Right lobe of liver (tissue), 6 donors: ENCODE measurements at regions not wholly inside any gene's neighbourhood (a gene's known extent, or its start where the extent isn't known, plus 50 kb on each side); places are given as distances from the start of the nearest gene placed in this dataset.
"Not testable (repeated sequence)": the region's sequence is repeated elsewhere in the genome, so short reads cannot be mapped to it uniquely, and the experiment has no call there.

Experiments used
- ATAC-seq, 4 donors: fragments of 200-7000 bp; cut with Tn5 transposase; one replicate each; pipeline ENCODE4 v1.9.1; 2020; ENCODE audit warnings: mild to moderate bottlenecking in 4 of 4, moderate library complexity in 4 of 4
- DNase-seq, 3 donors: peaks; one replicate each; pipeline ENCODE4 v3.0.0-alpha.2; 2020
- H3K27ac ChIP-seq, 3 donors: fragments of 200-600 bp; one replicate each; pipeline ENCODE4 v1.8.0; 2022
- H3K27me3 ChIP-seq, 2 donors: fragments of 200-600 bp; one replicate each; pipeline ENCODE4 v1.8.0; 2022
- H3K36me3 ChIP-seq, 4 donors: fragments of 200-600 bp; sonication (generic) in 1 of 4; one replicate each; pipeline versions ENCODE4 v1.5.1 to v1.8.0; 2017 to 2022; ENCODE audit warnings: control low read depth in 1 of 4
- H3K4me1 ChIP-seq, 4 donors: fragments of 200-600 bp; sonication (generic) in 1 of 4; one replicate each; pipeline versions ENCODE4 v1.5.1 to v1.8.0; 2017 to 2022; ENCODE audit warnings: control low read depth in 1 of 4
- H3K4me3 ChIP-seq, 3 donors: fragments of 200-600 bp; one replicate each; pipeline ENCODE4 v1.8.0; 2022
- H3K9me3 ChIP-seq, 4 donors: fragments of 200-600 bp; sonication (generic) in 1 of 4; one replicate each; pipeline versions ENCODE4 v1.5.1 to v1.8.0; 2017 to 2022; ENCODE audit warnings: control low read depth in 1 of 4
- POLR2A ChIP-seq: fragments of 450-650 bp; IDR thresholded peaks from one replicate; pipeline ENCODE4 v1.6.1; 2017; ENCODE audit warnings: antibody characterized with exemption, mild to moderate bottlenecking
- WGBS: methylation state at CpG from one replicate; pipeline ENCODE4 v1.1.6; 2018; ENCODE audit warnings: low coverage, low lambda C conversion rate; ENCODE audit not compliant: insufficient coverage; ENCODE audit errors: missing lambda C conversion rate; 5-methylcytosine and 5-hydroxymethylcytosine counted together
- intact Hi-C, 2 donors: fragments of 100-400 bp; cut with DNase I; formaldehyde crosslinking; loops; one replicate each; pipeline versions ENCODE4 v1.11.2 to v1.14.1; 2022
- donor health status: DM: no; HTN: yes; CAD: no.
- donor health status: DM: no; HTN: no; CAD: no.
- donor health status: DM: no; HTN: no; CAD: no.
- donor health status: DM: no; HTN: yes; CAD: no.
- donor health status: DM: no; HTN: yes; CAD: no.

- H3K4me1 ChIP-seq, intact Hi-C loops, H3K36me3 ChIP-seq, H3K4me3 ChIP-seq, H3K9me3 ChIP-seq, H3K27me3 ChIP-seq, DNase-seq, H3K27ac ChIP-seq, ATAC-seq: not testable (repeated sequence)
- no CpG with 5 or more reads among the region's 4 CpGs for WGBS
Observed at GRCh38 chrX:3896755-3897154, 183.3 kb upstream of the PRKX start.

GRCh38 chrX:3882553-3882920 is 169.1 kb upstream of the PRKX start:
- H3K36me3 ChIP-seq, H3K4me3 ChIP-seq, H3K27ac ChIP-seq, DNase-seq, H3K9me3 ChIP-seq, ATAC-seq, H3K27me3 ChIP-seq, intact Hi-C loops, H3K4me1 ChIP-seq: not testable (repeated sequence)
- 33% methylated on average over 1 of the region's 5 CpGs for WGBS

GRCh38 chrX:3881898-3882552 is 168.6 kb upstream of the PRKX start:
- H3K4me3 ChIP-seq, H3K27ac ChIP-seq, H3K4me1 ChIP-seq, intact Hi-C loops, H3K27me3 ChIP-seq, H3K9me3 ChIP-seq, H3K36me3 ChIP-seq, DNase-seq: not testable (repeated sequence)
- WGBS = no CpG with 5 or more reads among the region's 91 CpGs
- peak; percentile 97 to 99 (median 98) for ATAC-seq

GRCh38 chrX:3881255-3881895 is 167.9 kb upstream of the PRKX start:
- H3K27ac ChIP-seq, intact Hi-C loops, H3K36me3 ChIP-seq, H3K4me3 ChIP-seq, H3K9me3 ChIP-seq, H3K27me3 ChIP-seq, H3K4me1 ChIP-seq, DNase-seq: not testable (repeated sequence)
- ATAC-seq = peak; percentile 35 to 67 (median 59)
- no CpG with 5 or more reads among the region's 63 CpGs for WGBS

GRCh38 chrX:3876393-3876792 is 162.9 kb upstream of the PRKX start:
- H3K4me1 ChIP-seq, H3K9me3 ChIP-seq, H3K4me3 ChIP-seq, H3K36me3 ChIP-seq, H3K27ac ChIP-seq, H3K27me3 ChIP-seq, DNase-seq, intact Hi-C loops, ATAC-seq: not testable (repeated sequence)
- WGBS = no CpG with 5 or more reads among the region's 28 CpGs

GRCh38 chrX:3875638-3876037 is 162.2 kb upstream of the PRKX start:
- H3K4me1 ChIP-seq, H3K9me3 ChIP-seq, DNase-seq, intact Hi-C loops, H3K36me3 ChIP-seq, H3K4me3 ChIP-seq, H3K27ac ChIP-seq, H3K27me3 ChIP-seq: not testable (repeated sequence)
- ATAC-seq = peak; percentile 34 to 66 (median 44)
- no CpG with 5 or more reads among the region's 12 CpGs for WGBS

- H3K9me3 ChIP-seq, intact Hi-C loops, H3K27ac ChIP-seq: not testable (repeated sequence)
Observed at GRCh38 chrX:3872226-3872879, 158.9 kb upstream of the PRKX start.

GRCh38 chrX:3867067-3867831 is 153.8 kb upstream of the PRKX start:
- ATAC-seq, H3K9me3 ChIP-seq, H3K4me1 ChIP-seq, H3K4me3 ChIP-seq, DNase-seq, H3K36me3 ChIP-seq, intact Hi-C loops, H3K27ac ChIP-seq, H3K27me3 ChIP-seq: not testable (repeated sequence)
- WGBS = no CpG with 5 or more reads among the region's 19 CpGs

More at GRCh38 chrX:3872226-3872879, 158.9 kb upstream of the PRKX start:
- WGBS = 34% methylated on average over 6 of the region's 12 CpGs
- DNase-seq, H3K4me1 ChIP-seq, H3K27me3 ChIP-seq, H3K36me3 ChIP-seq, H3K4me3 ChIP-seq: not testable (repeated sequence)
- TF ChIP-seq POLR2A = peak; percentile 15
- ATAC-seq = peak; percentile 59 to 94 (median 76)

- H3K9me3 ChIP-seq, intact Hi-C loops, ATAC-seq, H3K4me1 ChIP-seq, H3K27ac ChIP-seq, H3K4me3 ChIP-seq, DNase-seq, H3K27me3 ChIP-seq, H3K36me3 ChIP-seq: not testable (repeated sequence)
- no CpG with 5 or more reads among the region's 4 CpGs for WGBS
Observed at GRCh38 chrX:3858332-3858731, 144.9 kb upstream of the PRKX start.

- H3K4me3 ChIP-seq = peak overlapping the region in 2 of 3 donors; percentile 35 to 37
- intact Hi-C loops, H3K4me1 ChIP-seq, DNase-seq, H3K36me3 ChIP-seq, H3K27ac ChIP-seq, H3K9me3 ChIP-seq, H3K27me3 ChIP-seq: not testable (repeated sequence)
- ATAC-seq = peak; percentile 95 to 98 (median 97)
- WGBS = no CpG with 5 or more reads among the region's 85 CpGs
Observed at GRCh38 chrX:3843522-3844145, 130.2 kb upstream of the PRKX start.
